ENCODE measurements at regions not wholly inside any gene's neighbourhood (a gene's known extent, or its start where the extent isn't known, plus 50 kb on each side); places are given as distances from the start of the nearest gene placed in this dataset.
A peak's percentile ranks its signal among the peaks of the same experiment; 100 is the strongest.

- TF ChIP-seq EP300 (IDR thresholded peaks at IDR 0.05; ENCODE audit: low read depth): no peak
- TF ChIP-seq POLR2A (IDR thresholded peaks at IDR 0.05): no peak
- TF ChIP-seq CTCF (IDR thresholded peaks at IDR 0.05): peak in 2 of 5 experiments; percentile 40 to 58
Measured at GRCh38 chr10:44325157-44325556, 59.7 kb downstream of the CXCL12 start.

All from transverse colon (tissue), 3 donors.